ENCODE measurements at regions not wholly inside any gene's neighbourhood (a gene's known extent, or its start where the extent isn't known, plus 50 kb on each side); places are given as distances from the start of the nearest gene placed in this dataset.

DNA sequence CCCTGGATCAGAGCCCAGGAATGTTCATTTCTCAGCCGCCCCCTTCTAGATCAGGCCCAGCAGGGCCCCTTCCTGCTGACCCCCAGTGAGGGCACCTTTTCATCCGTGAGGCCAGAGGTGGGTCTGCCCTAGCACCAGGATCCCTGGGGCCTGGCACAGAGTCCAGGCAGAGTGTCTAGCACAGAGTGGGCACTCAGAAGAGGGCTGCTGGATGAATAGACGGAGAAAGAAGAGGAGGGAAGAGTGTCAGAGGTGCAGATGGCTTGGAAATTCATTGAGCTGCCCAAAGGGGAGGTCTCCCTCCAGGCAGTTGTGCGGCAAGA lies 106.5 kb downstream of the CPZ start:
- Histone ChIP-seq H3K4me2 (ENCODE audit: low read length, poor library complexity, severe bottlenecking) (no peak overlapping the region), H3K36me3 (ENCODE audit: control insufficient read depth in 1 of 2, insufficient read depth in 2 of 2, low read depth in 1 of 2, low read length in 2 of 2) (no peaks in the 10 kb centered on the region), H2BK5ac (ENCODE audit: low read depth, low read length, poor library complexity, severe bottlenecking) (no peak overlapping the region), H2AK5ac (ENCODE audit: low read length, severe bottlenecking) (no peak overlapping the region), H2AFZ (ENCODE audit: low read depth, low read length) (no peak overlapping the region), H3K23ac (ENCODE audit: low read length in 2 of 2) (no peak overlapping the region), H2BK120ac (ENCODE audit: low read depth, low read length) (no peak overlapping the region), H3K27ac (ENCODE audit: low read length, poor library complexity, severe bottlenecking) (no peak overlapping the region), H3K14ac (ENCODE audit: low read length in 2 of 2) (no peak overlapping the region), H3K9ac (ENCODE audit: low read length) (no peak overlapping the region), H3K4ac (ENCODE audit: low read depth in 1 of 2, low read length in 2 of 2) (no peak overlapping the region), H4K91ac (ENCODE audit: low read length) (no peak overlapping the region), H3K4me1 (ENCODE audit: control insufficient read depth, insufficient read depth, low read depth, low read length) (no peaks in the 10 kb centered on the region), H3K18ac (ENCODE audit: low read depth in 1 of 2, low read length in 2 of 2) (no peak overlapping the region), H3K4me3 (ENCODE audit: insufficient read depth in 1 of 2, low read depth in 1 of 2, low read length in 2 of 2) (no peak overlapping the region), H3K27me3 (ENCODE audit: control insufficient read depth in 1 of 2, insufficient read depth in 1 of 2, low read length in 2 of 2) (peaks cover 0 to 76% of the 10 kb centered on the region in 2 experiments), H2BK15ac (ENCODE audit: low read depth, poor library complexity, severe bottlenecking) (no peak overlapping the region), H2BK12ac (ENCODE audit: low read length in 2 of 2) (no peak overlapping the region), H3K79me1 (replicated peaks; ENCODE audit: low read length, poor library complexity, severe bottlenecking) (no peaks in the 10 kb centered on the region), H3K9me3 (ENCODE audit: control insufficient read depth, low read length) (peaks cover 6% of the 10 kb centered on the region), H4K8ac (ENCODE audit: low read length) (no peak overlapping the region)
- DNase-seq: no peak
- WGBS: 82% methylated on average over 4 of the region's 4 CpGs

DNA sequence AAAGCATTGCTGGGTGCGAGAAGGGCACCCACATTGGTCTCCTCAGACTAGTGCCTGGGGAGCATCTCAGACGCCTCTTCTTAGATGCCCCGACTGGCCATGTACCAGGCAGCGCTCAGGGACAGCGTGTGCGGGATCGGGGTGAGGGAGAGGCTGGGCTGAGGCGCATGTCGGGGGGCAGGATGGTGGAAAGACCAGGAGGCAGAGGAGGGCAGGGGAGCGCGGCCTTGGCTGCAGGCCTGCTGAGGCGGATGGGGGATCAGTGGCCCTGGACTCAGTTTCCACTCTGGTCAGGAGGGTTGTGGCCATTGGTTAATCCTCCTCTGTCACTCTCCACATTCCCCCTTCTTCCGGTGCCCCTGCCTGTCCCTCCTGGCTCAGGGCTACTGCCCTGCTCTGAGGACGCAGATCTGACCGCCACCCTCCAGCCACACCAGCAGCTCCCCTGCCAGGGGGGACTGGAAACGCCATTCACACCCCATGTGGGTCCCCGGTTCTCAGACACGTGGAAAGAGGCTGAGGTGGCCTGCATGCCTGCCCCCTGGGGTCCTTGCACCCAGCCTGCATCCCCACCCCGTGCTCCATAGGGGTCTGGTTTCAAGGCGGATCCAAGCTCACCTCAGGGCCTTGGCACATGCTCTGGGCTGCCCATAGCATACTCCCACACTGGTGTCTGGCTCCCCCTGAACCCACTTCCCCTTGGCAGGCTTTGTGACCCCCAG lies 105.9 kb downstream of the CPZ start:
- Histone ChIP-seq H2BK120ac (ENCODE audit: low read depth, low read length) (no peak overlapping the region), H2BK12ac (ENCODE audit: low read length in 2 of 2) (no peak overlapping the region), H3K9me3 (ENCODE audit: control insufficient read depth, low read length) (peaks cover 6% of the 10 kb centered on the region), H3K23ac (ENCODE audit: low read length in 2 of 2) (no peak overlapping the region), H3K4ac (ENCODE audit: low read depth in 1 of 2, low read length in 2 of 2) (no peak overlapping the region), H3K4me3 (ENCODE audit: insufficient read depth in 1 of 2, low read depth in 1 of 2, low read length in 2 of 2) (no peak overlapping the region), H3K14ac (ENCODE audit: low read length in 2 of 2) (no peak overlapping the region), H3K4me2 (ENCODE audit: low read length, poor library complexity, severe bottlenecking) (no peak overlapping the region), H3K79me1 (replicated peaks; ENCODE audit: low read length, poor library complexity, severe bottlenecking) (no peaks in the 10 kb centered on the region), H3K27me3 (ENCODE audit: control insufficient read depth in 1 of 2, insufficient read depth in 1 of 2, low read length in 2 of 2) (peaks cover 0 to 77% of the 10 kb centered on the region in 2 experiments), H3K4me1 (ENCODE audit: control insufficient read depth, insufficient read depth, low read depth, low read length) (no peaks in the 10 kb centered on the region), H2AK5ac (ENCODE audit: low read length, severe bottlenecking) (no peak overlapping the region), H4K8ac (ENCODE audit: low read length) (no peak overlapping the region), H2BK15ac (ENCODE audit: low read depth, poor library complexity, severe bottlenecking) (no peak overlapping the region), H2BK5ac (ENCODE audit: low read depth, low read length, poor library complexity, severe bottlenecking) (no peak overlapping the region), H3K36me3 (ENCODE audit: control insufficient read depth in 1 of 2, insufficient read depth in 2 of 2, low read depth in 1 of 2, low read length in 2 of 2) (no peaks in the 10 kb centered on the region), H2AFZ (ENCODE audit: low read depth, low read length) (no peak overlapping the region), H3K9ac (ENCODE audit: low read length) (no peak overlapping the region), H3K27ac (ENCODE audit: low read length, poor library complexity, severe bottlenecking) (no peak overlapping the region), H4K91ac (ENCODE audit: low read length) (no peak overlapping the region), H3K18ac (ENCODE audit: low read depth in 1 of 2, low read length in 2 of 2) (no peak overlapping the region)
- DNase-seq: no peak
- WGBS: 83% methylated on average over 20 of the region's 20 CpGs

DNA sequence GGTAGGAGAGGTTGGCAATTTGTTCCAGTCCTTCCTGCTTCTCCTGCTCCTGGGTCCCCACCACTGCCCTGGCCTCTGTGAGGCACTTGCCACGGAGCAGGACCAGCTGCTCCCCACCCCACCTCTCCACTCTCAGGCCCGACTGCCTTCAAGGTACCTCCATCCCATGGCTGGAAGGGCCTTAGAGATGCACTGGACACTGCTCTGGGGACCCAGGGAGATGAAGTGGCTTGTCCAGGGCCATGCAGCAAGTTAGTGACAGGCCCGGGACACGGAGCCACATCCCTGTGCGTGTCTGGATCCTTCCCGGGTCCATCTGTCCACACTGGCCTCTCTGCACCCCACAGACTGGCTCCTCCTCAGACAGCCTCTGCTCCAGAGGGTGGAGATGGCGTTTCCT lies 105.3 kb downstream of the CPZ start:
- WGBS: 66% methylated on average over 7 of the region's 7 CpGs
- H3K27ac ChIP-seq (ENCODE audit: low read length, poor library complexity, severe bottlenecking): no peak overlapping the region

DNA sequence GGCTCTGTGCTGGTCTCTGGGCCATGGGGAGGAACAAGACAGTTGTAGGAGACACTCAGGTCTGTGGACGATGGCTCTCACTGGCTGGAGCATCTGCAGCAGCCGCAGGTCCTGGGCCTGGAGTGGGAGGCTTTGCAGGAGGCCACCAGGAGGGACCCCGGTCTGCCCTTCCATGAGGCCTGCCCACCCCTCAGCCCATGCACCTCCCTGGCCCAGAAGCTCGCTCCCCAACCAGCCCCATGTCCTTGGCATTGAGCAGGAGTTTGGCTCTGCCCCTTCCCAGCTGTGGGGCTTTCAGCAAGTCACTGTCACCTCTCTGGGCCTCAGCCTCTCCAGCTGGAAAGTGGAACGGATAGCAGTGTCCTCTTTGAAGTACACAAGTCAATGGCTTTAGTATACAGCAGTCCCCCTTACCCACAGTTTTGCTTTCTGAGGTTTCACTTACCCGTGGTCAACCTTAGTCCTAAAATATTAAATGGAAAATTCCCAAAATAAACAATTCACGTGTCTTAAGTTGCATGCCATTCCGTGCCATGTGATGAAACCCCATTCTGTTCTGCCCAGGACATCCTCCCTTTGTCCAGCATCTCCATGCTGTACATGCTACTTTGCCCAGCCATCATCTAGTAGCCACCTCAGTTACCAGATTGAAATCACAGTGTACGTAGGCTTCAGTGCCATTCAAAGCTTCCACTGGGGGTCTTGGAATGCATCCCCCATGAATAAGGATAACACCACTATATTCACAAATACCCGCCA lies 104.0 kb downstream of the CPZ start:
- H2BK5ac ChIP-seq (ENCODE audit: low read depth, low read length, poor library complexity, severe bottlenecking): no peak overlapping the region
- no peak overlapping the region for H4K91ac ChIP-seq (ENCODE audit: low read length)
- H3K27me3 ChIP-seq (ENCODE audit: control insufficient read depth in 1 of 2, insufficient read depth in 1 of 2, low read length in 2 of 2): peaks cover 0 to 70% of the 10 kb centered on the region in 2 experiments
- no peaks in the 10 kb centered on the region for H3K36me3 ChIP-seq (ENCODE audit: control insufficient read depth in 1 of 2, insufficient read depth in 2 of 2, low read depth in 1 of 2, low read length in 2 of 2)
- no peak overlapping the region for H3K23ac ChIP-seq (ENCODE audit: low read length in 2 of 2)
- 64% methylated on average over 10 of the region's 10 CpGs for WGBS
- no peak overlapping the region for H3K4ac ChIP-seq (ENCODE audit: low read depth in 1 of 2, low read length in 2 of 2)
- H3K27ac ChIP-seq (ENCODE audit: low read length, poor library complexity, severe bottlenecking): no peak overlapping the region
- no peak overlapping the region for H4K8ac ChIP-seq (ENCODE audit: low read length)
- H3K9me3 ChIP-seq (ENCODE audit: control insufficient read depth, low read length): peaks cover 6% of the 10 kb centered on the region
- no peak overlapping the region for H3K4me2 ChIP-seq (ENCODE audit: low read length, poor library complexity, severe bottlenecking)
- H3K14ac ChIP-seq (ENCODE audit: low read length in 2 of 2): no peak overlapping the region
- H3K18ac ChIP-seq (ENCODE audit: low read depth in 1 of 2, low read length in 2 of 2): no peak overlapping the region
- no peak for DNase-seq
- H2BK120ac ChIP-seq (ENCODE audit: low read depth, low read length): no peak overlapping the region
- no peak overlapping the region for H2BK12ac ChIP-seq (ENCODE audit: low read length in 2 of 2)
- no peaks in the 10 kb centered on the region for H3K79me1 ChIP-seq (replicated peaks; ENCODE audit: low read length, poor library complexity, severe bottlenecking)
- no peak overlapping the region for H2AK5ac ChIP-seq (ENCODE audit: low read length, severe bottlenecking)
- no peak overlapping the region for H2AFZ ChIP-seq (ENCODE audit: low read depth, low read length)
- no peak overlapping the region for H3K9ac ChIP-seq (ENCODE audit: low read length)
- no peaks in the 10 kb centered on the region for H3K4me1 ChIP-seq (ENCODE audit: control insufficient read depth, insufficient read depth, low read depth, low read length)
- no peak overlapping the region for H2BK15ac ChIP-seq (ENCODE audit: low read depth, poor library complexity, severe bottlenecking)
- H3K4me3 ChIP-seq (ENCODE audit: insufficient read depth in 1 of 2, low read depth in 1 of 2, low read length in 2 of 2): no peak overlapping the region

More for the DNA sequence above, 105.3 kb downstream of the CPZ start:
- Histone ChIP-seq H3K9me3 (ENCODE audit: control insufficient read depth, low read length) (peaks cover 6% of the 10 kb centered on the region), H3K36me3 (ENCODE audit: control insufficient read depth in 1 of 2, insufficient read depth in 2 of 2, low read depth in 1 of 2, low read length in 2 of 2) (no peaks in the 10 kb centered on the region), H3K9ac (ENCODE audit: low read length) (no peak overlapping the region), H3K18ac (ENCODE audit: low read depth in 1 of 2, low read length in 2 of 2) (no peak overlapping the region), H2AK5ac (ENCODE audit: low read length, severe bottlenecking) (no peak overlapping the region), H4K91ac (ENCODE audit: low read length) (no peak overlapping the region), H3K27me3 (ENCODE audit: control insufficient read depth in 1 of 2, insufficient read depth in 1 of 2, low read length in 2 of 2) (peaks cover 0 to 76% of the 10 kb centered on the region in 2 experiments), H2BK15ac (ENCODE audit: low read depth, poor library complexity, severe bottlenecking) (no peak overlapping the region), H3K79me1 (replicated peaks; ENCODE audit: low read length, poor library complexity, severe bottlenecking) (no peaks in the 10 kb centered on the region), H3K4me2 (ENCODE audit: low read length, poor library complexity, severe bottlenecking) (no peak overlapping the region), H3K23ac (ENCODE audit: low read length in 2 of 2) (no peak overlapping the region), H3K4me1 (ENCODE audit: control insufficient read depth, insufficient read depth, low read depth, low read length) (no peaks in the 10 kb centered on the region), H2AFZ (ENCODE audit: low read depth, low read length) (no peak overlapping the region), H2BK12ac (ENCODE audit: low read length in 2 of 2) (no peak overlapping the region), H2BK5ac (ENCODE audit: low read depth, low read length, poor library complexity, severe bottlenecking) (no peak overlapping the region), H3K4ac (ENCODE audit: low read depth in 1 of 2, low read length in 2 of 2) (no peak overlapping the region), H3K14ac (ENCODE audit: low read length in 2 of 2) (no peak overlapping the region), H2BK120ac (ENCODE audit: low read depth, low read length) (no peak overlapping the region), H4K8ac (ENCODE audit: low read length) (no peak overlapping the region), H3K4me3 (ENCODE audit: insufficient read depth in 1 of 2, low read depth in 1 of 2, low read length in 2 of 2) (no peak overlapping the region)
- DNase-seq: no peak

All from mesenchymal stem cell (in vitro differentiated cells and primary cell).